OCI-LY1 (cell line): ENCODE measurements at regions not wholly inside any gene's neighbourhood (a gene's known extent, or its start where the extent isn't known, plus 50 kb on each side); places are given as distances from the start of the nearest gene placed in this dataset.

Experiments used
- H2AFZ ChIP-seq: fragments of 200-600 bp; sonication (generic), shearing (Covaris generic); 2 replicates; pipeline ENCODE4 v1.6.0; 2014; ENCODE audit warnings: antibody characterized with exemption, mild to moderate bottlenecking, low read length
- H3F3A ChIP-seq: fragments of 200-600 bp; sonication (generic), shearing (Covaris generic); 2 replicates; pipeline ENCODE4 v1.6.0; 2014; ENCODE audit warnings: mild to moderate bottlenecking, antibody characterized with exemption, low read length, moderate library complexity; ENCODE audit not compliant: insufficient read depth
- H3K27ac ChIP-seq: fragments of 200-600 bp; sonication (generic); 2 replicates; pipeline ENCODE4 v1.5.1; 2014; ENCODE audit warnings: low read length, mixed run types, mild to moderate bottlenecking, low read depth; ENCODE audit not compliant: poor library complexity, severe bottlenecking
- H3K27me3 ChIP-seq: fragments of 200-600 bp; sonication (generic); 2 replicates; pipeline ENCODE4 v1.6.0; 2014; ENCODE audit warnings: antibody characterized with exemption, mild to moderate bottlenecking, low read length, moderate library complexity; ENCODE audit not compliant: insufficient read depth
- H3K36me3 ChIP-seq: fragments of 200-600 bp; sonication (generic); 2 replicates; pipeline ENCODE4 v1.6.1; 2014; ENCODE audit warnings: mild to moderate bottlenecking, antibody characterized with exemption, low read length, moderate library complexity, mixed read lengths; ENCODE audit not compliant: insufficient read depth
- H3K4me1 ChIP-seq: fragments of 200-600 bp; sonication (generic); 2 replicates; pipeline ENCODE4 v1.5.1; 2014; ENCODE audit warnings: mild to moderate bottlenecking, low read length, moderate library complexity; ENCODE audit not compliant: insufficient read depth, severe bottlenecking
- H3K4me2 ChIP-seq: fragments of 200-600 bp; sonication (generic), shearing (Covaris generic); 2 replicates; pipeline ENCODE4 v1.6.1; 2014; ENCODE audit warnings: low read length
- H3K4me3 ChIP-seq: fragments of 200-600 bp; sonication (generic); 2 replicates; pipeline ENCODE4 v1.5.1; 2014; ENCODE audit warnings: low read length, low read depth, mild to moderate bottlenecking, mixed read lengths; ENCODE audit not compliant: poor library complexity, severe bottlenecking
- H3K79me2 ChIP-seq: fragments of 200-600 bp; shearing (Covaris generic); 2 replicates; pipeline ENCODE4 v1.6.1; 2016; ENCODE audit warnings: mixed run types, low read length, mixed read lengths; ENCODE audit not compliant: insufficient read depth
- H3K9ac ChIP-seq: fragments of 200-600 bp; sonication (generic), shearing (Covaris generic); 2 replicates; pipeline ENCODE4 v1.6.1; 2014; ENCODE audit warnings: mild to moderate bottlenecking, low read length, mixed read lengths
- H3K9me2 ChIP-seq: fragments of 200-600 bp; sonication (generic), shearing (Covaris generic); 2 replicates; pipeline ENCODE4 v1.6.1; 2014; ENCODE audit warnings: low read depth, mild to moderate bottlenecking, low read length, mixed read lengths
- H3K9me3 ChIP-seq: fragments of 200-600 bp; shearing (Covaris generic); 2 replicates; pipeline ENCODE4 v1.6.1; 2014; ENCODE audit warnings: low read length, mixed read lengths
- H4K20me1 ChIP-seq: fragments of 200-600 bp; sonication (generic), shearing (Covaris generic); 2 replicates; pipeline ENCODE4 v1.6.0; 2016; ENCODE audit warnings: mild to moderate bottlenecking, low read length; ENCODE audit not compliant: insufficient read depth
- CTCF ChIP-seq: fragments of 200-600 bp; sonication (generic), shearing (Covaris generic); IDR thresholded peaks from 2 replicates; pipeline ENCODE4 v1.5.1; 2017; ENCODE audit warnings: mild to moderate bottlenecking, antibody characterized with exemption, low read length, moderate library complexity, mixed read lengths
- EZH2 ChIP-seq: fragments of 200-600 bp; sonication (generic), shearing (Covaris generic); IDR thresholded peaks from 2 replicates; pipeline ENCODE4 v1.8.0; 2017; ENCODE audit warnings: borderline replicate concordance, mixed run types, mild to moderate bottlenecking, antibody characterized with exemption, low read length, moderate library complexity, mixed read lengths

GRCh38 chr13:88602786-88603777, 931.9 kb downstream of the SLITRK5 start:
- H3K4me2 ChIP-seq: no peak overlapping the region
- H2AFZ ChIP-seq: no peak overlapping the region
- no peaks in the 10 kb centered on the region for H3K4me1 ChIP-seq
- H3K27ac ChIP-seq: no peak overlapping the region
- no peaks in the 10 kb centered on the region for H3K79me2 ChIP-seq
- H3K27me3 ChIP-seq: no peaks in the 10 kb centered on the region
- H3K9me3 ChIP-seq: no peaks in the 10 kb centered on the region
- no peaks in the 10 kb centered on the region for H3K36me3 ChIP-seq
- H4K20me1 ChIP-seq: no peaks in the 10 kb centered on the region
- no peaks in the 10 kb centered on the region for H3F3A ChIP-seq
- no peak for TF ChIP-seq CTCF
- no peak for TF ChIP-seq EZH2
- no peak overlapping the region for H3K9ac ChIP-seq
- H3K9me2 ChIP-seq: no peaks in the 10 kb centered on the region; the same call in 1 of the 2 replicates
- H3K4me3 ChIP-seq: no peak overlapping the region

GRCh38 chr13:88617176-88617575, 946.0 kb downstream of the SLITRK5 start:
- TF ChIP-seq CTCF (no peak), EZH2 (no peak)
- Histone ChIP-seq H3K4me2 (no peak overlapping the region), H4K20me1 (no peaks in the 10 kb centered on the region), H3K27me3 (no peaks in the 10 kb centered on the region), H3K4me3 (no peak overlapping the region), H3K9me3 (no peaks in the 10 kb centered on the region), H3F3A (no peaks in the 10 kb centered on the region), H3K27ac (no peak overlapping the region), H3K79me2 (no peaks in the 10 kb centered on the region), H2AFZ (no peak overlapping the region), H3K9ac (no peak overlapping the region), H3K9me2 (no peaks in the 10 kb centered on the region), H3K4me1 (no peaks in the 10 kb centered on the region), H3K36me3 (no peaks in the 10 kb centered on the region)

GRCh38 chr13:88622362-88622973, 951.3 kb downstream of the SLITRK5 start:
- Histone ChIP-seq H3K27me3 (no peaks in the 10 kb centered on the region), H3K36me3 (no peaks in the 10 kb centered on the region), H3K9me2 (no peaks in the 10 kb centered on the region), H3K27ac (no peak overlapping the region), H3K9me3 (no peaks in the 10 kb centered on the region), H3K4me1 (no peaks in the 10 kb centered on the region), H3F3A (no peaks in the 10 kb centered on the region), H4K20me1 (no peaks in the 10 kb centered on the region), H3K4me2 (no peak overlapping the region), H3K79me2 (no peaks in the 10 kb centered on the region), H3K9ac (no peak overlapping the region), H3K4me3 (no peak overlapping the region), H2AFZ (no peak overlapping the region)
- TF ChIP-seq EZH2 (no peak), CTCF (no peak)
